RWPE2 (cell line): ENCODE measurements at regions not wholly inside any gene's neighbourhood (a gene's known extent, or its start where the extent isn't known, plus 50 kb on each side); places are given as distances from the start of the nearest gene placed in this dataset.

ENCODE experiments used
- ATAC-seq: fragments of 200-7000 bp; cut with Tn5 transposase; 3 replicates; pipeline ENCODE4 v1.9.1; 2021; ENCODE audit warnings: low read depth
- DNase-seq: peaks from one replicate; pipeline ENCODE4 v3.0.0-alpha.2; 2020; ENCODE audit warnings: low spot score
- H3K27ac ChIP-seq: fragments of 450-650 bp; 2 replicates; pipeline ENCODE4 v1.5.1; 2017; ENCODE audit warnings: mild to moderate bottlenecking; ENCODE audit not compliant: poor library complexity, severe bottlenecking
- H3K27me3 ChIP-seq: fragments of 250-450 bp; sonication (Bioruptor Pico); 2 replicates; pipeline ENCODE4 v1.5.1; 2021; ENCODE audit warnings: mild to moderate bottlenecking, moderate library complexity; ENCODE audit not compliant: insufficient read depth, poor library complexity, severe bottlenecking
- H3K36me3 ChIP-seq: fragments of 250-450 bp; sonication (Bioruptor Pico); 2 replicates; pipeline ENCODE4 v1.5.1; 2020; ENCODE audit warnings: low read depth, mild to moderate bottlenecking, moderate library complexity
- H3K4me1 ChIP-seq: fragments of 250-450 bp; sonication (Bioruptor Pico); 2 replicates; pipeline ENCODE4 v1.5.1; 2021; ENCODE audit warnings: mild to moderate bottlenecking, moderate library complexity; ENCODE audit not compliant: insufficient read depth, poor library complexity, severe bottlenecking
- H3K4me3 ChIP-seq: fragments of 250-450 bp; sonication (Bioruptor Pico); 2 replicates; pipeline ENCODE4 v1.5.1; 2021; ENCODE audit warnings: mild to moderate bottlenecking, moderate library complexity; ENCODE audit not compliant: severe bottlenecking
- H3K9me3 ChIP-seq: fragments of 250-450 bp; sonication (Bioruptor Pico); 2 replicates; pipeline ENCODE4 v1.5.1; 2021; ENCODE audit warnings: mild to moderate bottlenecking, moderate library complexity; ENCODE audit not compliant: severe bottlenecking
- TF ChIP-seq, protein P1 (sequence below): fragments of 450-650 bp; IDR thresholded peaks from one replicate; pipeline ENCODE4 v1.5.1; 2017; ENCODE audit warnings: mild to moderate bottlenecking, moderate library complexity; ENCODE audit not compliant: poor library complexity, severe bottlenecking

DNA sequence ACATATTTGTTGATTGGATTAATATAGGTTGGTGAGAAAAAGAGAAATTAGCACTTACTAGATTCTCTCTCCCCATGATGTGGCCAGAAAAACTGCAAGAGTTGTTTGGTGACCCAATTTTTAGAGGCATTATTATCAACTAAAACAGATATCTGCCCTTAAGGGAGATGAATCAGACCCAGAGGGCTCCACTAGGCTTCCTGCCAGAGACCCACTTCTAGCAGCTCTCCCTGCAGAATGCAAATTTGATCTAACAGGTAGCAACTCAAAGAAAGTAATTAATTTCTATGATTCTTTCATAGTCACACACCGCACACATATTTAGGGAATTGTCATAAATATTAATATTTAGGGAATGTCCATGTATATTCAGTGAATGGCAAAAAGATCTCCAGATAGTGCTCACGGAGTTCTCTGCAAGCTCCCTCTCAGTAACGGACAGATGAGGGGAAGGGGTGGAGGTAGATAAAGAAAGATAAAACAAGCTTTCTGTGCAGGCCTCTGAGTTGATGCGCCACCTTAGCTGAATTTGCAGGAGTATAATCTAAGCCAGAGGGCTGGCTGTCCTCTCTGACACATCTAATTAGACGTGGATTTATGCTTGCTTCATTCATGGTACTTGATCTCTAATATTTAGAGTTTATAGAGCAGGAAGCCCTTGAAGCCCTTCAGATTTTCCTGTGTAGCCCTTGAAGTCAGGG lies 84.1 kb upstream of the CCDC190 start:
- H3K4me1 ChIP-seq: no peaks in the 10 kb centered on the region
- no peak overlapping the region for H3K27ac ChIP-seq
- TF ChIP-seq, protein P1, sequence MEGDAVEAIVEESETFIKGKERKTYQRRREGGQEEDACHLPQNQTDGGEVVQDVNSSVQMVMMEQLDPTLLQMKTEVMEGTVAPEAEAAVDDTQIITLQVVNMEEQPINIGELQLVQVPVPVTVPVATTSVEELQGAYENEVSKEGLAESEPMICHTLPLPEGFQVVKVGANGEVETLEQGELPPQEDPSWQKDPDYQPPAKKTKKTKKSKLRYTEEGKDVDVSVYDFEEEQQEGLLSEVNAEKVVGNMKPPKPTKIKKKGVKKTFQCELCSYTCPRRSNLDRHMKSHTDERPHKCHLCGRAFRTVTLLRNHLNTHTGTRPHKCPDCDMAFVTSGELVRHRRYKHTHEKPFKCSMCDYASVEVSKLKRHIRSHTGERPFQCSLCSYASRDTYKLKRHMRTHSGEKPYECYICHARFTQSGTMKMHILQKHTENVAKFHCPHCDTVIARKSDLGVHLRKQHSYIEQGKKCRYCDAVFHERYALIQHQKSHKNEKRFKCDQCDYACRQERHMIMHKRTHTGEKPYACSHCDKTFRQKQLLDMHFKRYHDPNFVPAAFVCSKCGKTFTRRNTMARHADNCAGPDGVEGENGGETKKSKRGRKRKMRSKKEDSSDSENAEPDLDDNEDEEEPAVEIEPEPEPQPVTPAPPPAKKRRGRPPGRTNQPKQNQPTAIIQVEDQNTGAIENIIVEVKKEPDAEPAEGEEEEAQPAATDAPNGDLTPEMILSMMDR: no peak
- H3K36me3 ChIP-seq: no peaks in the 10 kb centered on the region
- ATAC-seq (no peak), DNase-seq (no peak)
- H3K9me3 ChIP-seq: no peaks in the 10 kb centered on the region
- no peaks in the 10 kb centered on the region for H3K27me3 ChIP-seq
- no peak overlapping the region for H3K4me3 ChIP-seq

DNA sequence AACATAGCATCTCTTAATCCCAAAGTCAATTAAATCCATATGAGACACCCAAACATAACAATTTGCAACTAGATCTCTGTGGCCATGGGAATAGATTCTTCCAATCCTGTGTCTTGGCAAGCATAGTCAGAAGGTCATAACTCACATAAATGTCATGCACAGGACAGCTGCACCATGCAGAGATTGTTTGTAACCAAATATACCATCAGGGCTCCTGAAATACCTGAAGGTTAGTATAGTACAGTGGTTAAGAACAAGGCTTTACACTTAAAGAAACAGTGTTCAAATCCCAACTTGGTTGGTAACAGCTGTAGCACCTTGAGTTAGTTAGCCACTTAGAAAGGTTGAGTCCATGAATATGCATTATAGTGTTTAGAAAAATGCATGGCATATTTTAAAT lies 82.6 kb upstream of the CCDC190 start:
- H3K4me3 ChIP-seq: no peak overlapping the region
- H3K36me3 ChIP-seq: no peaks in the 10 kb centered on the region
- ATAC-seq: no peak; the same call in 2 of the 3 replicates
- no peaks in the 10 kb centered on the region for H3K4me1 ChIP-seq
- H3K27ac ChIP-seq: no peak overlapping the region
- TF ChIP-seq, protein P1: no peak
- H3K9me3 ChIP-seq: no peaks in the 10 kb centered on the region
- no peaks in the 10 kb centered on the region for H3K27me3 ChIP-seq
- no peak for DNase-seq

DNA sequence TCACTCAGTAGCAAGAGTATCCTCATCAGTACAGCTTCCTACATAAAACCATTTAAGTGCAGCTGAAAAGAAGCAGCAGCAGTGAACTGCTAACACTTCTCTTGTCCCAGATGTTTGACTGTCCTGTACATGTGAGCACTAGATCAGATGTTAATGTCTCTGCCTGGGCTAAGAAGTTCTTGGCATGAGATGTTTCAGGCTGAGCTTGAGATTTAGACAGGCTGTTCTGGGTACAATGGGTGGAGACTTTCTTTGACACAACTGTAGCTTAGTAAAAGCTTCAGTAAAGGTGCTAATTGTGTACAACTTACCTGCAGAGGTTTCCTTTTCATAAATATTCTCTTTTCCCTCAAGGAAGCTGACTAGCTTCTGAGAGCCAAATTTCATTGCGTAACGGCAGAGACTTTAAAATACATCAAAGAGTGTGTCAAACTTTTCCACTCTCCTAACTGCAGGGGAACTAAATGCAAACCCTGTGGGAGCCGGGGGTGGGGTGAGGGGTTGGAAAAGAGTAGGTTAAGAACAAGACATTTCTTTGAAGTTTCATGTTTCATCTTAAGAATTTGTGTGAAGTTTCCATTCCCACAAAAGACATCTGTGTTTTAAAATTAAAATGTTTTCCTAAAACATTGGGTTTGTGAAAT lies 82.1 kb upstream of the CCDC190 start:
- no peak for ATAC-seq
- TF ChIP-seq, protein P1: no peak
- Histone ChIP-seq H3K4me3 (no peak overlapping the region), H3K27ac (no peak overlapping the region), H3K9me3 (no peaks in the 10 kb centered on the region), H3K27me3 (no peaks in the 10 kb centered on the region), H3K4me1 (no peaks in the 10 kb centered on the region), H3K36me3 (no peaks in the 10 kb centered on the region)
- DNase-seq: no peak

DNA sequence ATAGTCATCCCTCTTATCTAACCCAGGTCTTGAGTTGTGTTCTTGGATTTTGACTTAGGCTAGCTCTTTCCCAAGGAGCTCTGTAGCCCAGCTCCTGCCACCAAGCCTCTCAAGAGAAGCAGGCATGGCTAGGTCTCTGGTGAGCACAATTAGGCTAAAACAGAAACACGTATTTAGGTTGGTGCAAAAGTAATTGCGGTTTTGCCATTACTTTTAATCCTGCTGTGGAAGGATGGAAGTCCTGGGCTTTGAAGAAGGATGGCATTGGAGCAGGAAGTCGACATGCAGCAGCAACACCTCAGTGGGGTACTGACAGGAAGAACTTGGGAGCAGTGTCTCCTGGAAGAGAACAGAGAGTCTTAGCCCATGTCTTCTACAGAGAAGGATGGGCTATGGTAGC lies 80.0 kb upstream of the CCDC190 start:
- TF ChIP-seq, protein P1: no peak
- no peak overlapping the region for H3K27ac ChIP-seq

DNA sequence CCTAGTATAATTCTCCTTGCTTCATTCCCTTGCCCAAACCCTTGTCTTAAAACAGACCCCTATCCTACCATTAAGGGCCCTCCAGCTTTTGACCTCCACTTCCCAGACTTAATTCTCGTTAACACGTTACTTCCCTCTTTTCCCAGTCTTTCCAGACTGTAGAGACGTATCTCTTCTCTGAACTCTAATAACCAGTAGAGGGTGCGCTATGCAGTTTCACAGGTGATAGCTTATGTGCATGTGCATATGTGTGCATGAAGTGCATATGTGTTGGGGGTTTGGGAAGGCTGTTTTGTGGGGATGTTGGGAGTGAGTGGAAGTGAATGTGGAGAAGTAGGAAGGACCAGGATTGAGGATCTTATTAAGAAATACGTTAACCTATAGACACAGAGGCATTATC lies 78.1 kb upstream of the CCDC190 start:
- Histone ChIP-seq H3K4me1 (no peaks in the 10 kb centered on the region), H3K9me3 (no peaks in the 10 kb centered on the region), H3K27me3 (no peaks in the 10 kb centered on the region), H3K36me3 (no peaks in the 10 kb centered on the region), H3K27ac (no peak overlapping the region), H3K4me3 (no peak overlapping the region)
- no peak for ATAC-seq
- TF ChIP-seq, protein P1: no peak
- no peak for DNase-seq

More for the DNA sequence above, 80.0 kb upstream of the CCDC190 start:
- Histone ChIP-seq H3K4me1 (no peaks in the 10 kb centered on the region), H3K27me3 (no peaks in the 10 kb centered on the region), H3K36me3 (no peaks in the 10 kb centered on the region), H3K4me3 (no peak overlapping the region), H3K9me3 (no peaks in the 10 kb centered on the region)
- ATAC-seq (no peak), DNase-seq (no peak)
